ENCODE measurements at regions not wholly inside any gene's neighbourhood (a gene's known extent, or its start where the extent isn't known, plus 50 kb on each side); places are given as distances from the start of the nearest gene placed in this dataset.

DNA sequence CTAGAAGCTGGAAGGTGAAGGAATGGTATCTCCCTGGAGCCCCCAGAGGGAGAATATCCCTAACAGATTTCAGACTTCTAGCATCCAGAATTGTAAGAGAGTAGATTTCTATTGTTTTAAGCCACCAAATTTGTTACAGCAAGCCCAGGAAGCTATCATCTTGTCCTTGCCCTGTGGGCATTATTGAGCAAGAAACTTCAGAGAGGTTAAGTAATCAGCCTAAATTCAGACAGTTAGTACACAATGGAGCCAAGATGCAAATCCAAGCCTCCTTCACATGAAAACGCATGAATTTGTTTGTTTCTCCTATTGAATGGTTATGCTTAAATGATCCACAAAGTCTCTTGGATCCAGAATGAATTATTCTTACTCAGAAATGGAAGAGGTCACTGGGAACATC lies 55.2 kb upstream of the TRIB2 start:
- DNase-seq: no peak

GRCh38 chr2:12663306-12664037 lies 53.3 kb upstream of the TRIB2 start:
- no peak for DNase-seq

GRCh38 chr2:12665334-12665733 lies 51.4 kb upstream of the TRIB2 start:
- DNase-seq: no peak

DNA sequence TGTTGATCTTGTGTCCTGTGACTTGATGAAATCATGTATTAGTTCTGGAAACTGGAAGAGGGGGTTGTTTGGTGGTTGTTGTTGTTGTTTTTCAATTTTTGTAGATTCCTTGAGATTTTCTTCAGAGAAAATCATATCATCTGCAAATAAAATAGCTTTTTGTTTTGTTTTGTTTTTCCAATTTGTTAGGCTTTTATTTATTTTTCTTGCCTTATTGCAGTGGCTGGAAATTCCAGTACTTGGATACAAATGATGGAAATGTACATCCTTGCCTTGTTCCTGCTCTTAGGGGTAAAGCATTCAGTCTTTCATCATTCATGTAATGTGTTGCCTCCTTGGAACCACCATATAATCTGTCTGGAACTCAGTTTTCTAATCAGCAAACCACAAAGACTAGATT lies 50.3 kb upstream of the TRIB2 start:
- no peak for DNase-seq
